ENCODE measurements at regions not wholly inside any gene's neighbourhood (a gene's known extent, or its start where the extent isn't known, plus 50 kb on each side); places are given as distances from the start of the nearest gene placed in this dataset.

DNA sequence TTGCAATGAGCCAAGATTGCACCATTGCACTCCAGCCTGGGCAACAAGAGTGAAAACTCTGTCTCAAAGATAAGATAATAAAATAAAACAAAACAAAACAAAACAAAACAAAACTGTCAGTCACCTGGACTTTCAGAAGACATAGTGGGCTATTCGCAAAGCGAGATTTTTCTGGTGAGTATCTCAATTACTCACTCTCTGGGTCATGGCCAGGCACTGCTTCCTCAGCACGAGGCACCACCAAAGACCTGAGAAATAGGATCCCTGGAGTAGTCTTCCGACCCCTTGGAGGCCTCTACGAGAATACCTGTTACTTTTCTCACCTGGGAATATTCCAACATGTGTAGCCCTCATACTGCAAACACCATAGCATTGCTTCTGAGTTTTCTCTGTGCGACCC is 201.7 kb upstream of the ZNF618 start:
- no peaks in the 10 kb centered on the region for H3K9me3 ChIP-seq (ENCODE audit: insufficient read depth in 2 of 2, low read depth in 1 of 2, low read length in 1 of 2)
- no peak overlapping the region for H2BK15ac ChIP-seq (ENCODE audit: low read length)
- no peak overlapping the region for H2AFZ ChIP-seq (ENCODE audit: low read length)
- H3K9ac ChIP-seq (replicated peaks in 1 of 4; ENCODE audit: extremely low read depth in 1 of 4, low read depth in 3 of 4, low read length in 3 of 4), result no peak overlapping the region
- H3K4me2 ChIP-seq (ENCODE audit: insufficient read depth in 1 of 2, low read depth in 2 of 2, low read length in 2 of 2), result no peak overlapping the region
- no peak overlapping the region for H3K14ac ChIP-seq (ENCODE audit: insufficient read length)
- H2BK120ac ChIP-seq (replicated peaks; ENCODE audit: low read depth, low read length), result no peak overlapping the region
- H4K8ac ChIP-seq (ENCODE audit: extremely low read depth, insufficient read depth, low read length), result no peak overlapping the region
- H4K20me1 ChIP-seq (replicated peaks in 1 of 2; ENCODE audit: control insufficient read depth in 1 of 2, insufficient read depth in 2 of 2, low read length in 2 of 2), result no peaks in the 10 kb centered on the region
- no peak overlapping the region for H3K4ac ChIP-seq (replicated peaks; ENCODE audit: insufficient read length, low read depth, low read length)
- POLR2A ChIA-PET (ENCODE audit: partially characterized antibody), result no interaction called here
- no peaks in the 10 kb centered on the region; a peak in 1 of 7 replicates for H3K27me3 ChIP-seq (replicated peaks in 1 of 4; ENCODE audit: control insufficient read depth in 3 of 4, extremely low read depth in 1 of 4, insufficient read depth in 3 of 4, low read length in 3 of 4)
- H3K4me3 ChIP-seq (ENCODE audit: extremely low read depth in 1 of 4, insufficient read depth in 2 of 4, low read depth in 3 of 4, low read length in 4 of 4), result no peak overlapping the region
- DNase-seq (ENCODE audit: low read depth in 1 of 2, low spot score in 2 of 2) (no peak), FAIRE-seq (no peak)
- no peaks in the 10 kb centered on the region for H3K79me2 ChIP-seq (ENCODE audit: control insufficient read depth in 1 of 2, insufficient read depth in 2 of 2, low read length in 2 of 2)
- no peaks in the 10 kb centered on the region for H3K79me1 ChIP-seq (ENCODE audit: low read depth, low read length)
- H2BK5ac ChIP-seq (ENCODE audit: low read depth, low read length), result no peak overlapping the region
- no peak overlapping the region for H4K91ac ChIP-seq (replicated peaks; ENCODE audit: insufficient read length, low read length)
- no peak overlapping the region for H4K5ac ChIP-seq (ENCODE audit: insufficient read length, low read depth, low read length)
- H3K36me3 ChIP-seq (ENCODE audit: control insufficient read depth in 2 of 4, insufficient read depth in 4 of 4, low read length in 3 of 4), result no peaks in the 10 kb centered on the region
- WGBS, 2 experiments (ENCODE audit: extremely low coverage in 1 of 2, insufficient coverage in 1 of 2, insufficient read length in 1 of 2, insufficient replicate concordance in 2 of 2, low coverage in 1 of 2, low lambda C conversion rate in 2 of 2, missing lambda C conversion rate in 1 of 2), result 74% methylated on average over 6 of the region's 6 CpGs; no CpG with 5 or more reads in 1 of the 2 experiments
- TF ChIP-seq, protein P1, sequence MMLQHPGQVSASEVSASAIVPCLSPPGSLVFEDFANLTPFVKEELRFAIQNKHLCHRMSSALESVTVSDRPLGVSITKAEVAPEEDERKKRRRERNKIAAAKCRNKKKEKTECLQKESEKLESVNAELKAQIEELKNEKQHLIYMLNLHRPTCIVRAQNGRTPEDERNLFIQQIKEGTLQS (IDR thresholded peaks at IDR 0.05; ENCODE audit: insufficient read depth, low read depth, low read length), result no peak
- no peak for TF ChIP-seq JUND (IDR thresholded peaks at IDR 0.05; ENCODE audit: low read length)
- no peak for TF ChIP-seq EP300 (IDR thresholded peaks at IDR 0.05; ENCODE audit: borderline replicate concordance in 1 of 2, low read depth in 2 of 2, low read length in 2 of 2)
- no peak for TF ChIP-seq CBX5 (IDR thresholded peaks at IDR 0.05; ENCODE audit: low read depth, low read length)
- TF ChIP-seq CHD1 (IDR thresholded peaks at IDR 0.05; ENCODE audit: low read depth, low read length), result no peak
- no peak for TF ChIP-seq FOSL1 (IDR thresholded peaks at IDR 0.05; ENCODE audit: insufficient read depth, low read depth, low read length)
- no peak for TF ChIP-seq BRCA1 (IDR thresholded peaks at IDR 0.05; ENCODE audit: low read depth, low read length)
- CTCF ChIA-PET (ENCODE audit: partially characterized antibody), result interaction anchor here (1.0 to 2.6 kb wide), 7 partner anchors 13 to 166 kb away, joined by 3 to 14 read pairs (median 6); no protein-coding TSS in a partner anchor
- no peak overlapping the region for H2BK12ac ChIP-seq (ENCODE audit: low read depth, low read length)
- no peak overlapping the region for H3K56ac ChIP-seq (replicated peaks; ENCODE audit: insufficient read length, low read depth, low read length)
- H3K23me2 ChIP-seq (ENCODE audit: low read depth, low read length), result no peaks in the 10 kb centered on the region
- no peak overlapping the region for H2AK5ac ChIP-seq (ENCODE audit: low read depth, low read length)
- H2BK20ac ChIP-seq (ENCODE audit: low read length), result no peak overlapping the region
- no peak overlapping the region for H3K23ac ChIP-seq (ENCODE audit: insufficient read length)
- H3K27ac ChIP-seq (ENCODE audit: low read depth, low read length), result no peak overlapping the region
- no peaks in the 10 kb centered on the region; a peak in 1 of 7 replicates for H3K4me1 ChIP-seq (replicated peaks in 1 of 4; ENCODE audit: control insufficient read depth in 3 of 4, insufficient read depth in 4 of 4, low read length in 3 of 4)
- H3K18ac ChIP-seq (ENCODE audit: extremely low read depth, low read length), result no peak overlapping the region
